ENCODE measurements at regions not wholly inside any gene's neighbourhood (a gene's known extent, or its start where the extent isn't known, plus 50 kb on each side); places are given as distances from the start of the nearest gene placed in this dataset.

- whole genome bisulfite sequencing, 2 donors: 87 to 92% methylated on average over 4 of the region's 4 CpGs
- H3K9me3 ChIP-seq (ENCODE audit: control insufficient read depth in 4 of 4, insufficient read depth in 3 of 4, low read length in 3 of 4): no peaks in the 10 kb centered on the region
- no peaks in the 10 kb centered on the region for H3K36me3 ChIP-seq (ENCODE audit: control insufficient read depth in 4 of 4, insufficient read depth in 4 of 4, low read length in 4 of 4)
- H3K9ac ChIP-seq (ENCODE audit: insufficient read depth in 1 of 2, low read length in 2 of 2): no peak overlapping the region
- DNase-seq (no peak), ATAC-seq (ENCODE audit: insufficient read depth, low FRiP score) (no peak)
- H3K27ac ChIP-seq (ENCODE audit: low read depth in 1 of 2, low read length in 1 of 2): no peak overlapping the region
- no peaks in the 10 kb centered on the region for H3K27me3 ChIP-seq (ENCODE audit: control insufficient read depth in 3 of 3, insufficient read depth in 3 of 3, low read length in 2 of 3)
- no peak for TF ChIP-seq CTCF (IDR thresholded peaks at IDR 0.05; ENCODE audit: control extremely low read depth, extremely low read depth)
- H3K4me1 ChIP-seq (ENCODE audit: control insufficient read depth in 5 of 5, insufficient read depth in 5 of 5, low read length in 5 of 5): no peaks in the 10 kb centered on the region
- no peak overlapping the region for H3K4me3 ChIP-seq
These were observed 207.0 kb upstream of the CCDC68 start for GRCh38 chr18:55166260-55166598.

DNA sequence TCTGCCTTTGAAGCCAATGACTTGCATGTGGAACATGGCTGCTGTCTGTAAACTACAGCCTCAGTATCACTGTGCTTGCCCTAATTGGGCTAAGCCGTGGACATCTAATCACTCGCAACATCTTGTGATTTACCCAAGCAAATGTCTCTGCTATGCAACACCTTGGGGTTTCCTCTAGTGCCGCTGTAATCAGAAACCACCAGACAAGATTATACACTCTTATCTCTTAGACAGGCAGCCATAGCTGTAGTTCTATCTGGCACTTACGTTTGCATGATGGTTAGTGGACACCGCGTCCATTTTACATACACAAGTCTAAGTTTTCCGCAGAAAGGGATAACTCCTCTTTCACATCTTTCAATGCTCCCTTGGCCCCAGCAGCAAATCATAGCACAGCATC lies 204.3 kb upstream of the CCDC68 start:
- Histone ChIP-seq H3K27me3 (ENCODE audit: control insufficient read depth in 3 of 3, insufficient read depth in 3 of 3, low read length in 2 of 3) (no peaks in the 10 kb centered on the region), H3K36me3 (ENCODE audit: control insufficient read depth in 4 of 4, insufficient read depth in 4 of 4, low read length in 4 of 4) (no peaks in the 10 kb centered on the region), H3K27ac (ENCODE audit: low read depth in 1 of 2, low read length in 1 of 2) (no peak overlapping the region), H3K4me1 (ENCODE audit: control insufficient read depth in 5 of 5, insufficient read depth in 5 of 5, low read length in 5 of 5) (no peaks in the 10 kb centered on the region), H3K9ac (ENCODE audit: insufficient read depth in 1 of 2, low read length in 2 of 2) (no peak overlapping the region), H3K4me3 (no peak overlapping the region), H3K9me3 (ENCODE audit: control insufficient read depth in 4 of 4, insufficient read depth in 3 of 4, low read length in 3 of 4) (no peaks in the 10 kb centered on the region)
- no peak for DNase-seq
- TF ChIP-seq CTCF (IDR thresholded peaks at IDR 0.05; ENCODE audit: control extremely low read depth, extremely low read depth): no peak
- no peak for ATAC-seq (ENCODE audit: insufficient read depth, low FRiP score)
- 86 to 91% methylated on average over 7 of the region's 7 CpGs for WGBS, 2 donors

DNA sequence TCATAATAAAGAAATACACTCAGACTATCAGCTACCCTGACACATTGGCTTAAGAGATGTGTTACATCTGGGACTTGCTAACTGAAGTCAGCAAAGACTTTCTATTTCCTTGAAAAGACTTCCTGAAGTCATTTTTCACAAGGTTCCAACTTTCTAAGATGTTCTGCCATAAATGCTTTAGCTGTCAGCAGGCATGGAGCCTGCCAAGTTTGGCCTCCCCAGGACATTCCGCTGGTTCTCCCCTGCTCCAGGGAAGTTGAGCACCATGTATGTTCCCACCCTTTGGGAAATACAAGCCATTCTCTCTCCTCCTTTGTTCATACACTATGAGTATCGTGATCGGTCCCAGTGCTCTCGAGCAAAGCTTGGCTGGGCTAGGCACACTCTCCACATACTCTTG lies 202.7 kb upstream of the CCDC68 start:
- H3K36me3 ChIP-seq (ENCODE audit: control insufficient read depth in 4 of 4, insufficient read depth in 4 of 4, low read length in 4 of 4): no peaks in the 10 kb centered on the region
- H3K9me3 ChIP-seq (ENCODE audit: control insufficient read depth in 4 of 4, insufficient read depth in 3 of 4, low read length in 3 of 4): no peaks in the 10 kb centered on the region
- DNase-seq (peak in 1 of 3 donors; percentile 40), ATAC-seq (ENCODE audit: insufficient read depth, low FRiP score) (no peak)
- WGBS, 2 donors: 78 to 86% methylated on average over 4 of the region's 4 CpGs
- no peaks in the 10 kb centered on the region for H3K27me3 ChIP-seq (ENCODE audit: control insufficient read depth in 3 of 3, insufficient read depth in 3 of 3, low read length in 2 of 3)
- no peak for TF ChIP-seq CTCF (IDR thresholded peaks at IDR 0.05; ENCODE audit: control extremely low read depth, extremely low read depth)
- H3K4me3 ChIP-seq: no peak overlapping the region
- H3K9ac ChIP-seq (ENCODE audit: insufficient read depth in 1 of 2, low read length in 2 of 2): no peak overlapping the region
- H3K27ac ChIP-seq (ENCODE audit: low read depth in 1 of 2, low read length in 1 of 2): no peak overlapping the region
- H3K4me1 ChIP-seq (ENCODE audit: control insufficient read depth in 5 of 5, insufficient read depth in 5 of 5, low read length in 5 of 5): no peaks in the 10 kb centered on the region

DNA sequence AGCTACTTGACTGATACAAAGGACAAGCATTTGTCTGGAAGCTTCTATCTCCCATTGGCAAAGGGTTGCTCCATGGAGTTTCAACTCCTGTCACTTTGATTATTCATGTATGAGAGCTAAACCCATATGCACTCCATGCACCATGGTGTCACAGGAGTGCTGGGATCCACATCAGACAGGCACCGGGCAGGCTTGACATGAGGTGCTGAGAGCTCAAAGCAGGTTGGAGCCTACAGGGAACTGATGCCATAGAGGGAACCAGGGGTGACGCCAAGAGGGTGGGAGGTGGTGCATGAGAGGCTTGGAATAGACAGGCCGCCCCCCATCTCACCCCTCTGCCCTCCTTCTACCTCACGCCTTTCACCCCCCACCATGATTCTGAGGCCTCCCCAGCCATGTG lies 199.8 kb upstream of the CCDC68 start:
- DNase-seq (no peak), ATAC-seq (ENCODE audit: insufficient read depth, low FRiP score) (no peak)
- H3K36me3 ChIP-seq (ENCODE audit: control insufficient read depth in 4 of 4, insufficient read depth in 4 of 4, low read length in 4 of 4): no peaks in the 10 kb centered on the region
- no peaks in the 10 kb centered on the region for H3K27me3 ChIP-seq (ENCODE audit: control insufficient read depth in 3 of 3, insufficient read depth in 3 of 3, low read length in 2 of 3)
- no peaks in the 10 kb centered on the region for H3K4me1 ChIP-seq (ENCODE audit: control insufficient read depth in 5 of 5, insufficient read depth in 5 of 5, low read length in 5 of 5)
- no peaks in the 10 kb centered on the region for H3K9me3 ChIP-seq (ENCODE audit: control insufficient read depth in 4 of 4, insufficient read depth in 3 of 4, low read length in 3 of 4)
- 97 to 98% methylated on average over 4 of the region's 4 CpGs for WGBS, 2 donors
- H3K4me3 ChIP-seq: no peak overlapping the region
- no peak overlapping the region for H3K9ac ChIP-seq (ENCODE audit: insufficient read depth in 1 of 2, low read length in 2 of 2)
- no peak for TF ChIP-seq CTCF (IDR thresholded peaks at IDR 0.05; ENCODE audit: control extremely low read depth, extremely low read depth)
- H3K27ac ChIP-seq (ENCODE audit: low read depth in 1 of 2, low read length in 1 of 2): no peak overlapping the region

Data from lung (tissue), 11 donors.